ENCODE measurements at regions not wholly inside any gene's neighbourhood (a gene's known extent, or its start where the extent isn't known, plus 50 kb on each side); places are given as distances from the start of the nearest gene placed in this dataset.
"Not testable (repeated sequence)": the region's sequence is repeated elsewhere in the genome, so short reads cannot be mapped to it uniquely, and the experiment has no call there.

DNA sequence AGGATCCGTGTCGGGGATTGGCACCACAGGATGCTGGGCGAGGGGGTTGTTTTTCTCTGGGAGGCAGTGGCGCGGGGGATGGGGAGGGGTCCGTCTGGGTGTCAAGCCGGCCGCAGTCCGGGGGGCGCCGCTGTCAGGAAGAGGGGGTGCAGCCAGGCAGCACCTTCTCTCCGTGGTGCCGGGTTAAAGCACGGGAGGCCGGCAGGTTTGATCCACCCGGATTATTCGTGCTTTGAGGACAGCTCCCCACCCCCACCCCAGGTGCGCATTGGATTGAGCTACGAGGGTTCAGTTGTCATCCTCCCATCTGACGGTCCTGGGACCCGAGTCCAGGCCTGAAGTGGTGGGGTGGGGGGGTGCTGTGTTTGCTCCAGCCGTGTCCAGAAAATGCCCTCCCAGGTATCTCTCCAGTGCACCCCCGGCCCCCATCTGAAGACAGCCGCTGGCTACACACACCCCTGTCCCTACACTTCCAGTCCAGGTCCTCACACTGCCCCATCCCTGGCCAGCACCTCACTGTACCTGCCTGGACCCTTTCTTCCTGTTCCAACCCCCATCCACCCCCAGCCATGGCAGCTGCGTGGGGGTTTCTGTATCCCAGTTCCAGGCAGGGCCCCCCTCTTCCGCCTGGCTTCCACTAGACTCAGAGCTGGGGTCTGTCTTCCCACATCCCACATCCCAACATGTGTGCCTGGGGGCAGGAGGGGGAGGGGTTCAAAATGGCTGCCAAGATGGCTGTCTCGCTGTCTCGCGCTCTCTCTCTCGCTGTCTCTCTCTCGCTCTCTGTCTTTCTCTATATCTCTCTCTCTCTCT is 114.0 kb downstream of the CRLF3 start:
- H3K4me1 ChIP-seq (ENCODE audit: control insufficient read depth, insufficient read depth, low read length); BruUV-seq (replicated peaks); H3K9ac ChIP-seq (ENCODE audit: control insufficient read depth, insufficient read depth, low read length); H4K20me1 ChIP-seq (ENCODE audit: control insufficient read depth, insufficient read depth); RAD21 ChIA-PET (ENCODE audit: unreplicated experiment); H3K27ac ChIP-seq (ENCODE audit: control insufficient read depth, insufficient read depth); H3K27me3 ChIP-seq (replicated peaks in 1 of 2; ENCODE audit: control insufficient read depth in 2 of 2, insufficient read depth in 2 of 2, low read length in 1 of 2); SMC1A ChIA-PET (ENCODE audit: uncharacterized antibody, unreplicated experiment); ATAC-seq; H3K9me3 ChIP-seq (replicated peaks; ENCODE audit: control insufficient read depth, insufficient read depth, low read length); DNase-seq (ENCODE audit: low read depth, low spot score); H2AFZ ChIP-seq (ENCODE audit: control insufficient read depth, low read depth, low read length); H3K36me3 ChIP-seq (ENCODE audit: control insufficient read depth in 2 of 2, insufficient read depth in 2 of 2, low read length in 1 of 2); POLR2A ChIA-PET; intact Hi-C loops (cut with micrococcal nuclease; ENCODE audit: unreplicated experiment); H3K79me2 ChIP-seq (ENCODE audit: control insufficient read depth, insufficient read depth, low read length); FAIRE-seq; CTCF ChIA-PET: not testable (repeated sequence)
- peak overlapping the region; percentile 48 for H3K4me2 ChIP-seq (ENCODE audit: control insufficient read depth, insufficient read depth)
- peak overlapping the region; percentile 63; the same call in 1 of the 2 replicates for H3K4me3 ChIP-seq
- TF ChIP-seq EED (IDR thresholded peaks at IDR 0.05; ENCODE audit: low read depth) = 0 out of 2 replicates have a peak, but pooled peaks have one; percentile 11
- TF ChIP-seq YY1 (IDR thresholded peaks at IDR 0.05; ENCODE audit: low read depth, low read length) = peak; percentile 87
- 29% methylated on average over 29 of the region's 31 CpGs for WGBS (ENCODE audit: insufficient coverage, insufficient replicate concordance, low lambda C conversion rate, missing lambda C conversion rate)
- in situ Hi-C loops (cut with MboI) = loop anchor here (10.0 kb wide), 1 partner anchor 586 kb away; no protein-coding TSS in a partner anchor

DNA sequence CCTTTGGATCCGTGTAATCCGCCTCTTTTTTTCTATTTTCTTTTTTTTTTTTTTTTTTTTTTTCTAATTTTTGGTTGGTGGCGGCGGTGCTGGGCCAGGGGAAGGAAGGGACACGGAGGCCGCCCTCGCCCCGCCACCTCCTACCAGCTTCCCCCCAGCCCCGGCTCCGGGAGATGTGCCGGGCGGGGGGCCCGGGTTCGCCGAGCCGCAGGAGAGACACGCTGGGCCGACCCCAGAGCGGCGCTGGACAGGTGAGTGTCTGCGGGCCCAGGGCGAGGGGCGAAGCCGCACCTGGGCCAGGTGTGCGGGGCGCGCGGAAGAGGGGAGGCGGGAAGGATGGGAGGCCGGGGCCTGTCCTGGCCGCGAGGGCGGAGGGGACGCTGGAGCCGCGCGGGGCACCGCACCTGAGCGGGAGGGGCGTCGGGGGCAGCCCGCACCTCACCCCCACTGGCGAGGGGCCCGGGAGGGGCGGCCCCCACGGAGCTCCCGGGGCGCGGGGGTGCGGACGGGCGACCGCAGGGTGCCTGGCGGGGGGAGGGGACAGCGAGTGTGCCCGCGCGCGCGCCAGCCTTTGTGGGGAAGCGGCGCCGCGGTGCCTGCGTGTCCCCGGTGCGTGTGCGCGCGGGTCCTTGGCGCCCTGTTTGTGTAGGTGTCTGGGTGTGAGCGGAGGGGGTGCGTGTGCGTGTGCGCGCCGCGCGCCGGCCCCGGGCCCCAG is 114.8 kb downstream of the CRLF3 start:
- SMC1A ChIA-PET (ENCODE audit: uncharacterized antibody, unreplicated experiment); H3K79me2 ChIP-seq (ENCODE audit: control insufficient read depth, insufficient read depth, low read length); H3K36me3 ChIP-seq (ENCODE audit: control insufficient read depth in 2 of 2, insufficient read depth in 2 of 2, low read length in 1 of 2); BruUV-seq (replicated peaks); H2AFZ ChIP-seq (ENCODE audit: control insufficient read depth, low read depth, low read length); H4K20me1 ChIP-seq (ENCODE audit: control insufficient read depth, insufficient read depth); H3K4me1 ChIP-seq (ENCODE audit: control insufficient read depth, insufficient read depth, low read length); DNase-seq (ENCODE audit: low read depth, low spot score); H3K27me3 ChIP-seq (replicated peaks in 1 of 2; ENCODE audit: control insufficient read depth in 2 of 2, insufficient read depth in 2 of 2, low read length in 1 of 2); FAIRE-seq; H3K9me3 ChIP-seq (replicated peaks; ENCODE audit: control insufficient read depth, insufficient read depth, low read length); intact Hi-C loops (cut with micrococcal nuclease; ENCODE audit: unreplicated experiment); H3K27ac ChIP-seq (ENCODE audit: control insufficient read depth, insufficient read depth): not testable (repeated sequence)
- H3K4me2 ChIP-seq (ENCODE audit: control insufficient read depth, insufficient read depth) = peak overlapping the region; percentile 48; the same call in 1 of the 2 replicates
- ATAC-seq = peak; percentile 4; the same call in 2 of the 3 replicates
- ChIA-PET RAD21 (ENCODE audit: unreplicated experiment) (interaction anchor here (1.2 kb wide), 1 partner anchor 115 kb away, joined by 3 read pairs; the partner anchor contains the start of gene CRLF3), CTCF (interaction anchor here (0.5 to 0.6 kb wide), 2 partner anchors 379 to 463 kb away, joined by 3 to 4 read pairs; no protein-coding TSS in a partner anchor), POLR2A (interaction anchor here (0.8 kb wide), 1 partner anchor 114 kb away, joined by 4 read pairs; no protein-coding TSS in a partner anchor)
- in situ Hi-C loops (cut with MboI) = loop anchor here (10.0 kb wide), 1 partner anchor 585 kb away; no protein-coding TSS in a partner anchor
- 1% methylated on average over 20 of the region's 81 CpGs for WGBS (ENCODE audit: insufficient coverage, insufficient replicate concordance, low lambda C conversion rate, missing lambda C conversion rate)
- TF ChIP-seq DPF2 (IDR thresholded peaks at IDR 0.05) (0 out of 2 replicates have a peak, but pooled peaks have one; percentile 18), BACH1 (IDR thresholded peaks at IDR 0.05; ENCODE audit: borderline replicate concordance) (peak; percentile 37; the same call in 1 of the 2 replicates), GATAD2B (conservative IDR thresholded peaks at IDR 0.05; ENCODE audit: low read depth) (0 out of 2 replicates have a peak, but pooled peaks have one; percentile 47)
- peak overlapping the region; percentile 63; the same call in 1 of the 2 replicates for H3K4me3 ChIP-seq
- peak overlapping the region; percentile 34; the same call in 1 of the 2 replicates for H3K9ac ChIP-seq (ENCODE audit: control insufficient read depth, insufficient read depth, low read length)

Data from GM12878 (cell line).